PC-3 (cell line): ENCODE measurements at regions not wholly inside any gene's neighbourhood (a gene's known extent, or its start where the extent isn't known, plus 50 kb on each side); places are given as distances from the start of the nearest gene placed in this dataset.

Experiments
- ATAC-seq: fragments of 200-7000 bp; cut with Tn5 transposase; 2 replicates; pipeline ENCODE4 v1.9.1; 2020; ENCODE audit warnings: mild to moderate bottlenecking, moderate library complexity
- BruUV-seq: library from RNA; stranded (reverse); fragments of 400-500 nt; replicated peaks from 2 replicates; lab custom pipeline; 2021; lab: Mats Ljungman, UMichigan
- CTCF ChIA-PET: fragments of 300-600 bp; sonication (Branson Sonifier 250); formaldehyde crosslinking; loops from one replicate; lab custom pipeline; 2022; ENCODE audit warnings: antibody characterized with exemption; lab: Charles Lee
- POLR2A ChIA-PET: fragments of 300-600 bp; sonication (Branson Sonifier 250); formaldehyde crosslinking; loops from one replicate; lab custom pipeline; 2022; ENCODE audit warnings: antibody characterized with exemption; ENCODE audit not compliant: unreplicated experiment; lab: Charles Lee
- DNase-seq: peaks from one replicate; pipeline ENCODE4 v3.0.0-alpha.2; 2015
- H2AFZ ChIP-seq: fragments of 300-600 bp; sonication (generic); 2 replicates; pipeline ENCODE4 v1.6.0; 2016; ENCODE audit warnings: antibody characterized with exemption, low read length
- H3F3A ChIP-seq: fragments of 300-600 bp; sonication (generic); one replicate; pipeline ENCODE4 v1.6.0; 2017; ENCODE audit warnings: antibody characterized with exemption, low read length, control low read depth, mild to moderate bottlenecking; ENCODE audit not compliant: unreplicated experiment
- H3K27ac ChIP-seq: fragments of 300-600 bp; sonication (generic); 2 replicates; pipeline ENCODE4 v1.5.1; 2016; ENCODE audit warnings: mild to moderate bottlenecking, low read length
- H3K27me3 ChIP-seq: fragments of 300-600 bp; sonication (generic); 2 replicates; pipeline ENCODE4 v1.6.1; 2016; ENCODE audit warnings: low read length, mixed read lengths
- H3K36me3 ChIP-seq: fragments of 300-600 bp; sonication (generic); 2 replicates; pipeline ENCODE4 v1.6.1; 2016; ENCODE audit warnings: low read depth, mixed run types, low read length, mixed read lengths
- H3K4me1 ChIP-seq: fragments of 300-600 bp; sonication (generic); 2 replicates; pipeline ENCODE4 v1.5.1; 2016; ENCODE audit warnings: low read length; ENCODE audit not compliant: insufficient read depth
- H3K4me2 ChIP-seq: fragments of 300-600 bp; sonication (generic); 2 replicates; pipeline ENCODE4 v1.6.0; 2016; ENCODE audit warnings: low read length
- H3K4me3 ChIP-seq: fragments of 300-600 bp; sonication (generic); 2 replicates; pipeline ENCODE4 v1.5.1; 2016; ENCODE audit warnings: mild to moderate bottlenecking, low read length, mixed read lengths
- H3K79me2 ChIP-seq: fragments of 300-600 bp; sonication (generic); 2 replicates; pipeline ENCODE4 v1.6.1; 2017; ENCODE audit warnings: low read length, mixed read lengths
- H3K9ac ChIP-seq: fragments of 300-600 bp; sonication (generic); 2 replicates; pipeline ENCODE4 v1.6.0; 2016; ENCODE audit warnings: mild to moderate bottlenecking, low read length
- H3K9me2 ChIP-seq: fragments of 300-600 bp; sonication (generic); replicated peaks from 2 replicates; pipeline ENCODE4 v1.6.1; 2016; ENCODE audit warnings: mixed run types, low read length, mixed read lengths
- H3K9me3 ChIP-seq: fragments of 300-600 bp; sonication (generic); 2 replicates; pipeline ENCODE4 v1.6.1; 2016; ENCODE audit warnings: low read length, mixed read lengths
- H4K20me1 ChIP-seq: fragments of 300-600 bp; sonication (generic); 2 replicates; pipeline ENCODE4 v1.6.1; 2016; ENCODE audit warnings: low read length, mixed read lengths
- CTCF ChIP-seq: fragments of 300-600 bp; sonication (generic); conservative IDR thresholded peaks from 2 replicates; pipeline ENCODE4 v1.5.1; 2017; ENCODE audit warnings: antibody characterized with exemption, low read depth, mild to moderate bottlenecking, low read length
- EZH2 ChIP-seq: fragments of 300-600 bp; sonication (generic); IDR thresholded peaks from one replicate; pipeline ENCODE4 v1.6.1; 2017; ENCODE audit warnings: antibody characterized with exemption, mild to moderate bottlenecking, low read length; ENCODE audit not compliant: unreplicated experiment
- EZH2phosphoT487 ChIP-seq: fragments of 300-600 bp; sonication (generic); IDR thresholded peaks from 2 replicates; pipeline ENCODE4 v1.6.1; 2018; ENCODE audit warnings: mild to moderate bottlenecking, antibody characterized with exemption, low read length, borderline replicate concordance
- intact Hi-C: fragments of 100-400 bp; cut with micrococcal nuclease; formaldehyde crosslinking; loops from 2 replicates; pipeline ENCODE4 v1.9.0; 2023

- Histone ChIP-seq H3K4me2 (no peak overlapping the region), H3K27ac (no peak overlapping the region), H3K9me2 (no peaks in the 10 kb centered on the region), H3F3A (no peaks in the 10 kb centered on the region), H3K9me3 (no peaks in the 10 kb centered on the region), H3K4me3 (no peak overlapping the region), H3K79me2 (no peaks in the 10 kb centered on the region), H3K9ac (no peak overlapping the region), H3K4me1 (no peaks in the 10 kb centered on the region), H3K36me3 (no peaks in the 10 kb centered on the region), H2AFZ (no peak overlapping the region), H3K27me3 (no peaks in the 10 kb centered on the region), H4K20me1 (no peaks in the 10 kb centered on the region)
- intact Hi-C loops, result no loop called here
- POLR2A ChIA-PET, result no interaction called here
- BruUV-seq, result no TSS peak
- TF ChIP-seq EZH2phosphoT487 (no peak), EZH2 (no peak), CTCF (no peak)
- ATAC-seq (no peak), DNase-seq (no peak)
- CTCF ChIA-PET, result no interaction called here
Observed at GRCh38 chr7:138342990-138343389, 117.1 kb upstream of the TRIM24 start.

DNA sequence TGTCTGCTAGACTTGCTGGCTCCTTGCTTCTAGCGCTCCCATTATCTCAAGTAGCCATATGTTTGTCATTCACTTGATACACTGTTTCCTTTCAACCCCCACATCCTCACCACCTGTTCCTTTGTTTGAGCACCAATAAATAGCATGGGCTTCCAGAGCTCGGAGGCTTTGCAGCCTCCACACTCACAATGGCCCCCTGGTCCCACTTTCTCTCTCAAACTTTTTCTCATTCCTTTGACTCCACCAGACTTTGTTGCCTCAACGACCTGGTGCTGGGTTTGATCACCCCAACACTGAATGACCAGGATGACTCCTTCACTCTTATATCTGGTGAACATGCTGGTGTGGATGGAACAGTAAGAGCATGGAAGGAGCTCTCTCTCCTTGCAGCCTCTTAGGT, 114.5 kb upstream of the TRIM24 start:
- TF ChIP-seq EZH2, result no peak
- TF ChIP-seq EZH2phosphoT487, result no peak
- no peak for TF ChIP-seq CTCF
- Histone ChIP-seq H3K9me2 (no peaks in the 10 kb centered on the region), H3K4me1 (no peaks in the 10 kb centered on the region), H3K27me3 (no peaks in the 10 kb centered on the region), H3K4me3 (no peak overlapping the region), H3F3A (no peaks in the 10 kb centered on the region), H3K9ac (no peak overlapping the region), H3K4me2 (no peak overlapping the region), H3K79me2 (no peaks in the 10 kb centered on the region), H2AFZ (no peak overlapping the region), H3K27ac (no peak overlapping the region), H3K36me3 (no peaks in the 10 kb centered on the region), H4K20me1 (no peaks in the 10 kb centered on the region), H3K9me3 (no peaks in the 10 kb centered on the region)
- DNase-seq, result no peak
- intact Hi-C loops, result no loop called here
- POLR2A ChIA-PET, result no interaction called here
- no peak for ATAC-seq
- no TSS peak for BruUV-seq
- CTCF ChIA-PET, result no interaction called here

DNA sequence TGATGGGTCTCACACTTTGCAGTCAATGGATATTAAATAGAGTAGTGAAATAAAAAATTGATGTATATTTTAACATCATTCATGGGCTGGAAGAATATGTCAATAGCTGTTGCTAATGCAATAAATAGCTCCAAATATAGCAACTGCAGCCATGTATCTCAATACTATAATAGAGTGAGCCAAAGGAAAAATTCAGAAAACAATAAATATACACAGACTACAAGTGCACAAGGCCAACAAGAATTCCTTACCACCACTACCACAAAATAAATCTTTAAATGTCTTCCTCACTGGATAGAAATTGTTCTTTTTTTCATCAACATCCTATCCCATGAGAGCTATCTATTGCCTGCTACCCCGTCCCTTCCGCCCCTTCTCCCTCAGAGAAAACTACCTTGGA, 113.1 kb upstream of the TRIM24 start:
- no peak for ATAC-seq
- CTCF ChIA-PET, result no interaction called here

More for the DNA sequence above, 113.1 kb upstream of the TRIM24 start:
- Histone ChIP-seq H3K36me3 (no peaks in the 10 kb centered on the region), H3K4me2 (no peak overlapping the region), H3K27ac (no peak overlapping the region), H3K9ac (no peak overlapping the region), H2AFZ (no peak overlapping the region), H3F3A (no peaks in the 10 kb centered on the region), H3K9me2 (no peaks in the 10 kb centered on the region), H3K27me3 (no peaks in the 10 kb centered on the region), H4K20me1 (no peaks in the 10 kb centered on the region), H3K4me3 (no peak overlapping the region), H3K79me2 (no peaks in the 10 kb centered on the region), H3K4me1 (no peaks in the 10 kb centered on the region), H3K9me3 (0 out of 2 replicates have a peak, but pooled peaks cover 4% of the 10 kb centered on the region)
- no peak for DNase-seq
- no peak for TF ChIP-seq EZH2
- no peak for TF ChIP-seq CTCF
- no peak for TF ChIP-seq EZH2phosphoT487
- POLR2A ChIA-PET, result no interaction called here
- BruUV-seq, result no TSS peak
- intact Hi-C loops, result no loop called here
